Fibroblast of skin of right biceps (primary cell): ENCODE measurements at regions not wholly inside any gene's neighbourhood (a gene's known extent, or its start where the extent isn't known, plus 50 kb on each side); places are given as distances from the start of the nearest gene placed in this dataset.

ENCODE experiments used
- DNase-seq: peaks from one replicate; pipeline ENCODE4 v3.0.0-alpha.2; 2013

- DNase-seq = no peak
These were observed 189.5 kb downstream of the REEP3 start for GRCh38 chr10:63710703-63711102.

GRCh38 chr10:63711361-63711760 is 190.2 kb downstream of the REEP3 start:
- DNase-seq = no peak

GRCh38 chr10:63711867-63712716 is 190.9 kb downstream of the REEP3 start:
- peak; percentile 96 for DNase-seq

- no peak for DNase-seq
These were observed 191.5 kb downstream of the REEP3 start for GRCh38 chr10:63712717-63713115.

GRCh38 chr10:63713191-63714144 is 192.3 kb downstream of the REEP3 start:
- DNase-seq = peak; percentile 85

DNA sequence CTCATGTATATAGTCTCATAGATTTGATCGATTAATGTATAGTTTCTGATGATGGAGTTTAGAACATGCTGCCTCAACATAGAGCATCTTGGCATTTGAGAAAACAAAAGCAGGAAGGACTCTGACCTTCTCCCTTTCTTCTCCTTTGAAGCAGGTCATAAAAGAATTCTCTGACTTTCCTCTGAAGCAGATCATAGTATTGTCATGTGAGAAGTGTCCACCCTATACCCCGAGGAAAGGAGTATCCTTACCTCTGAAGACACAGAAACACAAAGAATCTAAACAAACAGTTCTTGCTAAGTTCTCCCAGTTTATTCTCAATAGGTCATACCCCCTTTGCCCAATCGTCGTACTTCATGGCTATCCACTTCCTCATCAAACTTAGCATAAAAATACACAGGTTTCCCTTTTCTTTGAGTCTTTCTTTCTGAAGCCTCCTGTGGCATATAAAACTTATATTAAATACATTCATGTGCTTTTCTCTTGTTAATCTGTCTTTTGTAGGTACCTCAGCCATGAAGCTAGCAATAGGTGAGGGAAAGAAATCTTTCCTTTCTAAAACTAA is 194.9 kb downstream of the REEP3 start:
- DNase-seq = no peak

- peak; percentile 63 for DNase-seq
These were observed 196.0 kb downstream of the REEP3 start for GRCh38 chr10:63717027-63717715.

DNA sequence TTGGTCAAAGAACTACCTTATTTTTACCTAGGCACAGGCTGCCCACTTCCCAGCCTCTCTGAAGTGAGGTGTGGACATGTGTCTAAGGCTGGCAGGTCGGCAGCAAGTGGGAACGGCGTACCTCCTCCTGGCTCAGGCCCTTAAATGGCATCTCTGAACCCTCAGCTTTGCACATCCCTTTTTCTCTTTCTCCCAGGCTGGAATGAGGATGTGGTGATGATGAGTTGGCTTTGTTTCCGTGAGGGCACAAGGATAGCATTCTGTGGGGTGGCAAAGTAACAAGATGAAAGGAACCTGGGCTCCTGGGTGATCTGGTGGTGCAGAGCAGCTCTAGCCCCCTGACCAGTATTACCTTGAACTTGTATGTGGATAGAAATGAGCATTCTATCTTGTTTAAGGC is 196.8 kb downstream of the REEP3 start:
- DNase-seq = no peak

- no peak for DNase-seq
These were observed 197.2 kb downstream of the REEP3 start for GRCh38 chr10:63718421-63718820.

GRCh38 chr10:63719226-63719856 is 198.1 kb downstream of the REEP3 start:
- DNase-seq = no peak

DNA sequence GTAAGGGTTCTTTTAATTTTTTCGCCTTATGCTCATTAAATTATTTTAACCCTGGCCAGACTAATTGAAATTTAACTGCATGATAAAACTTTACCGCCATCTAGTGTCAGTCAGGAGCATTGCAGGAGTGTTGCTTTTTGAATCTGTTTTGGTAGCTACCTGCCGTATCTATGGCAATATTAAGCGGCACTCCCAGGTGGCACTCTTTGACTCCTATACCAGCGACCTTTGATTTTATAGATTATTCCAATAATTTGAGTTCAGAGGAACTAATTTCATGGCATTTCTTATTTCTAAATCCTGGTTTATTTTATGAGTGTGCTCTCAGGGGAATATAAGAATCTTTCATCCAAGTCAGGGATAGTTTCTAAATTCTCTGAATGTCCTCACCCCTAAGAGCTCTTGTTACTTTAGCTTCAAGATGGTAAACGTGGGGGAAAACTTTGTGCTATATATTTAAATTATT is 198.9 kb downstream of the REEP3 start:
- DNase-seq = peak; percentile 48

DNA sequence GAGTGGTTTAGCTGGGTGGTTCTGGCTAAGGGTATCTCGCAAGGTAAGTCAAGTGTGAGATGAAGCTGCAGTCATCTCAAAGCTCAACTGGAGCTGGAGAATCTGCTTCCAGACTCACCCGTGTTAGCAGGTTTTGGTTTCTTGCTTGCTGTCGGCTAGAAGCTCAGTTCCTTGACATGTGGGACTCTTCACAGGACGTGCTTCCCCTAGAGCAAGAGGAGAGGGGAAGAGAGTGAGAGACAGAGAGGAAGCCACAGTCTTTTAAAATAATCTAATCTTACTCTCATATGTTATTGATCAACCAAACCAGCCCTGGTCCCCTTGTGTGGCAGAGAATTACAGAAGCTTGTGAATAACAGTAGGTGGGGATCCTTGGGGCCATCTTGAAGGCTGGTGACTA is 199.5 kb downstream of the REEP3 start:
- DNase-seq = no peak

GRCh38 chr10:63722537-63722936 is 201.3 kb downstream of the REEP3 start:
- DNase-seq = peak; percentile 39

- DNase-seq = no peak
These were observed 202.1 kb downstream of the REEP3 start for GRCh38 chr10:63723320-63723719.

DNA sequence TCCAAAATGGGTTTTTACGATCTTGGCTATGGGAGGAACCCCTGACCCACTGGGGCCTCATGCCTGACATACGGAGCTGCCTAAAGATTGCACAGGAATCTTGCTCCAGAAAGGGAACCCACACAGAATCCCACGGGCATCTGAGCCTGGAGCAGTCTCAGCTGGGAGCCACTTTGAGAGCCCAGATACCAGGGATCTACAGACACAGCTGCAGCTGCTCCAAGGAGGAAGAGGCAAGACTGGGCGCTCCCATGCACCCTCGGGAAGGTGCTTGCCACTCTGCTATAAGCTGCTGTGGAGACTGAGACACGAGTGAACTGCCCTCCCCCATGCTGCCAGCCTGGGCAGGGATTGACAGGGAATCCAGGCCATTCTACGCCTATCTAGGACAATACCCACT is 202.5 kb downstream of the REEP3 start:
- DNase-seq = no peak

DNA sequence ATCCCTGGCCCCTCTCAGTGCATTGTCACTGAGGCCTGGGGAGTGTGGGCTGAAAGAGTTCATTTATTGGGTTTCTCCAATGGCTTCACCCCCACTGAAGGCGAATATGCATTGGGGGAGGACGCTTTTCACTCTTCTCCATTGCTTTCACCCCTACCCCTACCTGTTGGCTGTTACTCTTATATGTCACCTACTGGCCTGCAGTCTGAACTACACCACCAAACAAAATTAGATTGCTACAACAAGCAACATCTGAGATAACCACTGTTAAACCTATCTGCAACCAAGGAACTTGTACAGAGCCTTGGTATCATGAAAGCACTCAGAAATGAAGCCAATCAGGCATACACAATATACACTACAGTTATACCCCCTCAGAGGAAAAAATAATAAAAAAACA is 203.7 kb downstream of the REEP3 start:
- no peak for DNase-seq

GRCh38 chr10:63726867-63727266 is 205.7 kb downstream of the REEP3 start:
- no peak for DNase-seq

- DNase-seq = no peak
These were observed 206.4 kb downstream of the REEP3 start for GRCh38 chr10:63727636-63728035.

DNA sequence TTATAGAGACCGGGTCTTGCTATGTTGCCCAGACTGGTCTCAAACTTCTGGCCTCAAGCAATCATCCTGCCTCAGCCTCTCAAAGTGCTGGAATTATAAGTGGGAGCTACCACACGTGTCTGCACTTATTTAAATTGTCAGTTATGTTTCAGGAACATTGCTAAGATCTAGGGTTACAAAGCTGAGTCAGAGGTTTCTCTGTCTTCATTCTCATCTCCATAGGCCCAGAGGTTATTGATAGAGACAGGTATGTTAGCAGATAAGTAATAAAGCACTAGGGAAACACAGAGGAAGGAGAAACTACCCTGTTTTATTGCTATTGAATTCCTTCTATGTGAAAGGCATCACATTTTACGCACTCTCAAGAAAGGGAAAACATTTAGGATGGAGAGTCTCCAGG is 214.1 kb downstream of the REEP3 start:
- DNase-seq = no peak

GRCh38 chr10:63738410-63738809 is 217.2 kb downstream of the REEP3 start:
- peak; percentile 63 for DNase-seq

- DNase-seq = peak; percentile 84
These were observed 223.1 kb downstream of the REEP3 start for GRCh38 chr10:63744060-63744941.
